Activated naive CD8-positive, alpha-beta T cell treated with anti-CD3 and anti-CD28 coated beads for 36 hours (primary cell): ENCODE measurements at regions not wholly inside any gene's neighbourhood (a gene's known extent, or its start where the extent isn't known, plus 50 kb on each side); places are given as distances from the start of the nearest gene placed in this dataset.
"Not testable (repeated sequence)": the region's sequence is repeated elsewhere in the genome, so short reads cannot be mapped to it uniquely, and the experiment has no call there.

ENCODE experiments used
- DNase-seq: peaks from one replicate; pipeline ENCODE4 v3.0.0; 2021
- H3K27ac Mint-ChIP-seq: one replicate; pipeline ENCODE4 v1.8.0; 2022; ENCODE audit warnings: mild to moderate bottlenecking, moderate library complexity, mixed read lengths
- H3K27me3 Mint-ChIP-seq: one replicate; pipeline ENCODE4 v1.8.0; 2022; ENCODE audit warnings: mild to moderate bottlenecking, mixed read lengths
- H3K36me3 Mint-ChIP-seq: one replicate; pipeline ENCODE4 v1.8.0; 2021; ENCODE audit warnings: mild to moderate bottlenecking, mixed read lengths
- H3K4me1 Mint-ChIP-seq: one replicate; pipeline ENCODE4 v1.8.0; 2021; ENCODE audit warnings: mixed read lengths
- H3K4me3 Mint-ChIP-seq: one replicate; pipeline ENCODE4 v1.8.0; 2022; ENCODE audit warnings: mild to moderate bottlenecking, moderate library complexity, mixed read lengths
- H3K9me3 Mint-ChIP-seq: one replicate; pipeline ENCODE4 v1.8.0; 2022; ENCODE audit warnings: mixed read lengths

GRCh38 chr3:14057701-14058100, 67.0 kb downstream of the CHCHD4 start:
- Mint-ChIP-seq H3K36me3 (peaks cover 4% of the 10 kb centered on the region), H3K27ac (no peak overlapping the region), H3K4me1 (no peaks in the 10 kb centered on the region), H3K27me3 (peaks cover 3% of the 10 kb centered on the region), H3K4me3 (no peak overlapping the region), H3K9me3 (peaks cover 20% of the 10 kb centered on the region)
- no peak for DNase-seq

- Mint-ChIP-seq H3K4me1 (no peaks in the 10 kb centered on the region), H3K36me3 (no peaks in the 10 kb centered on the region), H3K9me3 (no peaks in the 10 kb centered on the region), H3K27me3 (peaks cover 23% of the 10 kb centered on the region), H3K4me3 (no peak overlapping the region), H3K27ac (no peak overlapping the region)
- DNase-seq, result no peak
These were observed 76.8 kb downstream of the CHCHD4 start for GRCh38 chr3:14047841-14048240.

DNA sequence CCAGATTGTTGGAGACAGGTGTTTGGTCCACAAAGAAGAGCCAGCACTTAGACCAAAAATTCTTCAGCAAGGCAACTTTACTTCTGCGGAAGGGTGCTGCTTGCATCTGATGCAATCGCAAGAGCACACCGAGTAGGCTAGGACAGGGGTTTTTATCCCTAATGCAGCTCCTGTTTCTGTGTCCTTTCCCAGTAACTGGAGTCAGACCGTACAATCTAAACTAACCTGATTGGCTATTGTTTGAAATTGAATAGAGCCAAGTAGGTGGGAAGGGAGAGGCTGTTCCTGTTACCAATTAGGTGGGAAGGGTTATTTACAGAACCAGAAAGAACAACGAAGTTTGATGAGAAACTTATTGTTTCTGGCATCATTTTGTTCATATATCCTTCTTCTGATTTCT, 77.6 kb downstream of the CHCHD4 start:
- Mint-ChIP-seq H3K9me3 (no peaks in the 10 kb centered on the region), H3K36me3 (no peaks in the 10 kb centered on the region), H3K27ac (no peak overlapping the region), H3K4me3 (no peak overlapping the region), H3K4me1 (no peaks in the 10 kb centered on the region), H3K27me3 (peaks cover 23% of the 10 kb centered on the region)
- DNase-seq, result no peak

- no peak overlapping the region for H3K27ac Mint-ChIP-seq
- H3K36me3 Mint-ChIP-seq, result no peaks in the 10 kb centered on the region
- peaks cover 16% of the 10 kb centered on the region for H3K27me3 Mint-ChIP-seq
- no peaks in the 10 kb centered on the region for H3K4me1 Mint-ChIP-seq
- no peak for DNase-seq
- H3K9me3 Mint-ChIP-seq, result no peaks in the 10 kb centered on the region
- no peak overlapping the region for H3K4me3 Mint-ChIP-seq
These were observed 82.0 kb downstream of the CHCHD4 start for GRCh38 chr3:14042680-14043079.

GRCh38 chr3:14039149-14039548, 85.5 kb downstream of the CHCHD4 start:
- H3K4me3 Mint-ChIP-seq, result no peak overlapping the region
- H3K9me3 Mint-ChIP-seq, result peaks cover 6% of the 10 kb centered on the region
- H3K36me3 Mint-ChIP-seq, result no peaks in the 10 kb centered on the region
- no peak overlapping the region for H3K27ac Mint-ChIP-seq
- peaks cover 6% of the 10 kb centered on the region for H3K27me3 Mint-ChIP-seq
- H3K4me1 Mint-ChIP-seq, result no peaks in the 10 kb centered on the region
- no peak for DNase-seq

DNA sequence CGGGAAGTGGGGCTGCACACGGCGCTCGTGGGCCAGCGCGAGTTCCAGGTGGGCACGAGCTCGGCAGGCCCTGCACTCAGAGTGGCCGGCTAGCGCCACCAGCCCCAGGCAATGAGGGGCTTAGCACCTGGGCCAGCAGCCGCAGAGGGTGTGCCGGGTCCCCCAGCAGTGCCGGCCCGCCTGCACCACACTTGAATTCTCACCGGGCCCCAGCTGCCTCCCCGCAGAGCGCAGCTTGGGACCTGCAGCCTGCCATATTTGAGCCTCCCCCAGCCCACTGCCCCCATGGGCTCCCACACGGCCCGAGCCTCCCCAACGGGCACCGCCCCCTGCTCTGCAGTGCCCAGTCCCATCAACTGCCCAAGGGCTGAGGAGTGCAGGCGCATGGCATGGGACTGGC, 87.5 kb downstream of the CHCHD4 start:
- no peaks in the 10 kb centered on the region for H3K4me1 Mint-ChIP-seq
- DNase-seq, result no peak

GRCh38 chr3:14033023-14033422, 91.6 kb downstream of the CHCHD4 start:
- Mint-ChIP-seq H3K27me3 (peaks cover 11% of the 10 kb centered on the region), H3K4me1 (peaks cover 4% of the 10 kb centered on the region)
- DNase-seq, result no peak

More for the DNA sequence above, 87.5 kb downstream of the CHCHD4 start:
- H3K27ac Mint-ChIP-seq, result no peak overlapping the region
- no peaks in the 10 kb centered on the region for H3K36me3 Mint-ChIP-seq
- H3K9me3 Mint-ChIP-seq, result peaks cover 6% of the 10 kb centered on the region
- H3K27me3 Mint-ChIP-seq, result peaks cover 3% of the 10 kb centered on the region
- no peak overlapping the region for H3K4me3 Mint-ChIP-seq

DNA sequence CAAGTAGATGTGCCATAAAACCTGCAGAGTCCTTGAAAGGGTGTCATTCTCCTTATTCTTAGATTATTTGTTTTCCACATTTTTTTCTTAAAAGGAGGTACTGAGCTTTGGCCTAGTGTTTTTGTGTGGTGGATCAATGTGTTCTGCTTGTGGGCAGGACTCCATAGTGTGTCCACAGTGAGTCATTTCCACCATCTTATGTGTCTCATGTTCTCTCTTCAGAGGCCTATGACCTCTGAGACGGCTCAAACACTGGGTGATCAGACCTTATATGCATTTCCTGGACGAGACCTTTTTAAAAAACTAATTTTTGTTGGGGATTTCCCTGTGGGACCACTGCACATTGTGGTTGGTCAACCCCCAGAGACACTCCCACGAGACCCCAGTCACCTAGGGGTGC, 93.4 kb downstream of the CHCHD4 start:
- H3K27me3 Mint-ChIP-seq, result peaks cover 11% of the 10 kb centered on the region
- no peak overlapping the region for H3K27ac Mint-ChIP-seq
- H3K4me1 Mint-ChIP-seq, result peaks cover 4% of the 10 kb centered on the region
- peaks cover 4% of the 10 kb centered on the region for H3K9me3 Mint-ChIP-seq
- peaks cover 2% of the 10 kb centered on the region for H3K36me3 Mint-ChIP-seq
- no peak for DNase-seq
- H3K4me3 Mint-ChIP-seq, result no peak overlapping the region

More at GRCh38 chr3:14033023-14033422, 91.6 kb downstream of the CHCHD4 start:
- peaks cover 6% of the 10 kb centered on the region for H3K9me3 Mint-ChIP-seq
- H3K4me3 Mint-ChIP-seq, result no peak overlapping the region
- H3K36me3 Mint-ChIP-seq, result no peaks in the 10 kb centered on the region
- H3K27ac Mint-ChIP-seq, result no peak overlapping the region

- H3K4me1 Mint-ChIP-seq, DNase-seq, H3K36me3 Mint-ChIP-seq, H3K4me3 Mint-ChIP-seq, H3K9me3 Mint-ChIP-seq, H3K27ac Mint-ChIP-seq: not testable (repeated sequence)
- H3K27me3 Mint-ChIP-seq, result peaks cover 11% of the 10 kb centered on the region
These were observed 95.2 kb downstream of the CHCHD4 start for GRCh38 chr3:14029390-14029995.

DNA sequence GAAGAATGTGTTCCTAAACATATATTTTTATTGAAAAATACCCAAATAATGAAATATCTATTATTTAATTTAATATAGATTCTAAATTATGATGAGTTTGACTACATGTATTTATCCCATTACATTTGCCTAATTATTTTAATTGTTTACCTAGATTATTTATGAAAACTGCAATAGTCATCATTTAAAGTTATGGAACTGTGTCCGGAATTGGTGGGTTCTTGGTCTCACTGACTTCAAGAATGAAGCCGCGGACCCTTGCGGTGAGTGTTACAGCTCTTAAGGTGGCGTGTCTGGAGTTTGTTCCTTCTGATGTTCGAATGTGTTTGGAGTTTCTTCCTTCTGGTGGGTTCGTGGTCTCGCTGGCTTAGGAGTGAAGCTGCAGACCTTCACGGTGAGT, 96.5 kb downstream of the CHCHD4 start:
- H3K4me3 Mint-ChIP-seq, DNase-seq, H3K36me3 Mint-ChIP-seq, H3K27ac Mint-ChIP-seq, H3K4me1 Mint-ChIP-seq: not testable (repeated sequence)
- H3K27me3 Mint-ChIP-seq, result peaks cover 22% of the 10 kb centered on the region
- peaks cover 14% of the 10 kb centered on the region for H3K9me3 Mint-ChIP-seq

DNA sequence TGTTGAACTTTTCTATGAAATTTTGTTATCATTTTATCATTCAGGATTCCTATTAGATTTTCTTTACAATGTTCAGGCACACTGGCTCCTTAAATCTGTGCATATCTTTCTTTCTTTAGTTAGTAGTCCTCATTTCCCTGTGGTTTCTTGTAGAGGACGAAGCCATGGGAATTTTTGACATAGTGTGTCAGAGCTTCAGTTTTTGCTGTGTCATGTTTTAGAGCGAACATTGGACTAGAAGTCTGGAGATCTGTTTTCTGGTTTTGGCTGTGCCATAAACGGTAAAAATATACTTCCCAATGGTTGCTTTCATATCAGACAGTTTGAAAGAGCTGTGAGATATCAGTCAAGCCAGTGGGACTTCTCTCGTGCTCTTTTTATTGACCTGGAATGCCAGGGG, 105.2 kb downstream of the CHCHD4 start:
- no peak for DNase-seq
- H3K27me3 Mint-ChIP-seq, result peaks cover 46% of the 10 kb centered on the region
- no peaks in the 10 kb centered on the region for H3K4me1 Mint-ChIP-seq
- H3K36me3 Mint-ChIP-seq, result peaks cover 6% of the 10 kb centered on the region
- H3K9me3 Mint-ChIP-seq, result peaks cover 20% of the 10 kb centered on the region
- H3K27ac Mint-ChIP-seq, result no peak overlapping the region
- no peak overlapping the region for H3K4me3 Mint-ChIP-seq

DNA sequence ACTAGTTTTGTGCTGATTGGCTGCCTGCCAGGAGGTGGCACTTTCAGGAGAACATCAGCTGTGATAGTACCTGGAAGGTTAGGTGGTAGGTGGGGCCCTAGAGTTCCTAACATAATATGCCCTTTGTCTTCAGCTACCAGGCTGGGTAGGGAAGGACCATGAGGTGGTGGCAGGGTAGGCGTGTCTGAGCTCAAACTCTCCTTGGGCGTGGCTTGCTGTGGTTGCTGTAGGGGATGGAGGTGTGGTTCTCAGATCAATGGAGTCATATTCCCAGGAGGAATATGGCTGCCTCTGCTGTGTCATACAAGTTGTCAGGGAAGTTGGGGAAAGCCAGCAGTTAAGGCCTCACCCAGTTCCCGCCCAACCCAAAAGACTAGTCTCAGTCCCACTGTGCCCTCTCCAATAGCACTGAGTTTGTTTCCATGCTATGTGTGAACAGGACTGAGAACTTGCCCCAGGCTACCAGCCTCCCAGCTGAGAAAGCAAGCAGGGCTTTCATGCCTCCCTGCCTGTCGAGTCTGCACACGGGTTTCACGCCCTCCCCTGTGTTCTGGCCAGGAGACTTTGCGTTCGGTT, 107.7 kb downstream of the CHCHD4 start:
- no peaks in the 10 kb centered on the region for H3K36me3 Mint-ChIP-seq
- peaks cover 11% of the 10 kb centered on the region for H3K9me3 Mint-ChIP-seq
- no peak for DNase-seq
- no peak overlapping the region for H3K27ac Mint-ChIP-seq
- no peaks in the 10 kb centered on the region for H3K4me1 Mint-ChIP-seq
- H3K27me3 Mint-ChIP-seq, result peaks cover 49% of the 10 kb centered on the region
- H3K4me3 Mint-ChIP-seq, result no peak overlapping the region

GRCh38 chr3:14007006-14007405, 117.7 kb downstream of the CHCHD4 start:
- DNase-seq, result no peak
- Mint-ChIP-seq H3K4me3 (no peak overlapping the region), H3K27ac (no peak overlapping the region), H3K9me3 (no peaks in the 10 kb centered on the region), H3K36me3 (no peaks in the 10 kb centered on the region), H3K27me3 (peaks cover 33% of the 10 kb centered on the region), H3K4me1 (no peaks in the 10 kb centered on the region)

DNA sequence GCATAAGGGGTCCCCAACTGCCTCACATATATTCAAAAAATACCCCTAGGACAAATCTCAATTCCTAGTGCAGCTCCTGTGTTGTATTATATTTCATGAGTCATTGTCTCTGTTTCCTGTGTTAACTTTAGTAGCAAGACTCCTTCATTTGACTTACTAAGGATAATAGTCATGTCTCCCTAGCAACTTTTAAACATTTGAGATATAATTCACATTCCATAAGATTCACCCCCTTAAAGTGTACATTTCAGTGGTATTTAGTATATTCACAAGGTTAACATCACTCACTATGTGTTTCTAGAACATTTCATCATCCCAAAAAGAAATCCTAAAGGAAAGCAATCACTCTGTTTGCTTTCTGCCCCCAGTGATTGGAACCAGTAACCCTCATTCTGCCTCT, 121.3 kb upstream of the WNT7A start:
- peaks cover 2% of the 10 kb centered on the region for H3K36me3 Mint-ChIP-seq
- peaks cover 6% of the 10 kb centered on the region for H3K4me1 Mint-ChIP-seq
- H3K27me3 Mint-ChIP-seq, result peaks cover 11% of the 10 kb centered on the region
- DNase-seq, result no peak
- H3K9me3 Mint-ChIP-seq, result no peaks in the 10 kb centered on the region
- H3K4me3 Mint-ChIP-seq, result no peak overlapping the region
- no peak overlapping the region for H3K27ac Mint-ChIP-seq

DNA sequence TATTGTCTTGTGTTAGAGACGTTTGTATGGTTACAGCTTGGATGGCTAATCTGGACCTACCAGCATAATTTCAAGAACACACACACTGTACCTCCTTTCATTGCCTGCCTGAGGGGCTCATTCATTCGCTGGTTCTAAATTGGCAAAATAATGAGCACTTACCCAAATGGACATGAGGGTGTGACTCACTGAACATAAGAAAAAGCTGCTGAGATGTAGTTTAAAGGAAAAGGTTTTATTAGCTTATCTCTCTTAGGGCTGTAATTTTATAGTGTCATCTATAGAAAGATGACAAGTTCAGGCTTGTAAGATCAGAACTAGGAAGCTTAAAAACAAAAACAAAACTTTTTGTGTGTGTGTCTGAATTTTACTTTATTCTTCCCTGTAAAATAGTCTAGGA, 120.7 kb upstream of the WNT7A start:
- H3K27ac Mint-ChIP-seq, result no peak overlapping the region
- no peak overlapping the region for H3K4me3 Mint-ChIP-seq
- peaks cover 6% of the 10 kb centered on the region for H3K4me1 Mint-ChIP-seq
- peaks cover 7% of the 10 kb centered on the region for H3K36me3 Mint-ChIP-seq
- DNase-seq, result no peak
- peaks cover 4% of the 10 kb centered on the region for H3K9me3 Mint-ChIP-seq
- H3K27me3 Mint-ChIP-seq, result peaks cover 9% of the 10 kb centered on the region

GRCh38 chr3:13998831-13999230, 119.0 kb upstream of the WNT7A start:
- Mint-ChIP-seq H3K27ac (no peak overlapping the region), H3K9me3 (peaks cover 10% of the 10 kb centered on the region), H3K36me3 (peaks cover 7% of the 10 kb centered on the region), H3K27me3 (peaks cover 10% of the 10 kb centered on the region), H3K4me1 (peaks cover 6% of the 10 kb centered on the region), H3K4me3 (no peak overlapping the region)
- no peak for DNase-seq
